ENCODE measurements at regions not wholly inside any gene's neighbourhood (a gene's known extent, or its start where the extent isn't known, plus 50 kb on each side); places are given as distances from the start of the nearest gene placed in this dataset.

GRCh38 chr6:9056556-9056955 is 621.2 kb upstream of the SLC35B3 start:
- H3K79me1 ChIP-seq (ENCODE audit: low read depth in 1 of 2, low read length in 2 of 2), result no peaks in the 10 kb centered on the region
- ChIA-PET POLR2A (ENCODE audit: unreplicated experiment) (no interaction called here), CTCF (no interaction called here)
- no peak overlapping the region for H3K27ac ChIP-seq (ENCODE audit: insufficient read depth, low read length)
- H3K4ac ChIP-seq (ENCODE audit: low read depth, low read length), result no peak overlapping the region
- no peak overlapping the region for H3K23ac ChIP-seq (ENCODE audit: low read depth, low read length)
- no peak overlapping the region for H3K4me2 ChIP-seq (ENCODE audit: low read depth, low read length)
- no peak overlapping the region for H4K91ac ChIP-seq (ENCODE audit: insufficient read depth, low read depth, low read length)
- H3K18ac ChIP-seq (ENCODE audit: low read depth, low read length), result no peak overlapping the region
- DNase-seq (no peak), ATAC-seq (ENCODE audit: low read depth) (no peak)
- in situ Hi-C loops (cut with MboI; ENCODE audit: low sequenced_read_pairs) (no loop called here), intact Hi-C loops (cut with micrococcal nuclease) (no loop called here), dilution Hi-C loops (cut with HindIII; ENCODE audit: low sequenced_read_pairs, unreplicated experiment) (no loop called here)
- H3K9ac ChIP-seq (ENCODE audit: low read depth, low read length), result no peak overlapping the region
- no peak overlapping the region for H2BK5ac ChIP-seq (ENCODE audit: low read depth, low read length, poor library complexity, severe bottlenecking)
- no TSS peak for BruUV-seq (replicated peaks)
- no peak overlapping the region for H4K8ac ChIP-seq (ENCODE audit: low read depth in 2 of 2, low read length in 2 of 2)
- no peak overlapping the region for H3K14ac ChIP-seq (replicated peaks; ENCODE audit: low read depth, low read length)
- H3K4me3 ChIP-seq (ENCODE audit: insufficient read depth, low read depth, low read length), result no peak overlapping the region
- H2AK5ac ChIP-seq (ENCODE audit: low read depth, low read length), result no peak overlapping the region
- H3K4me1 ChIP-seq (ENCODE audit: control insufficient read depth, insufficient read depth, low read length), result no peaks in the 10 kb centered on the region
- WGBS, 2 experiments (ENCODE audit: extremely low coverage in 2 of 2, insufficient read length in 1 of 2), result no CpG with 5 or more reads among the region's 2 CpGs
- no peak overlapping the region for H4K5ac ChIP-seq (ENCODE audit: low read depth, low read length)
- no peak overlapping the region for H2BK15ac ChIP-seq (ENCODE audit: low read depth, low read length)
- H3K9me3 ChIP-seq (ENCODE audit: control insufficient read depth, insufficient read depth, low read length), result no peaks in the 10 kb centered on the region
- H2BK20ac ChIP-seq (ENCODE audit: low read depth, low read length), result no peak overlapping the region
- no peak overlapping the region for H2BK120ac ChIP-seq (ENCODE audit: low read depth, low read length)
- H2AFZ ChIP-seq (replicated peaks; ENCODE audit: low read length, poor library complexity), result no peak overlapping the region
- H3K9me1 ChIP-seq (ENCODE audit: insufficient read depth, low read length), result no peaks in the 10 kb centered on the region
- no peak overlapping the region for H3K56ac ChIP-seq (ENCODE audit: extremely low read depth, insufficient read depth, low read length)
- no peaks in the 10 kb centered on the region for H4K20me1 ChIP-seq (ENCODE audit: insufficient read depth, low read length)
- no peaks in the 10 kb centered on the region for H3K27me3 ChIP-seq (ENCODE audit: control insufficient read depth, insufficient read depth, low read length)
- TF ChIP-seq MAZ (IDR thresholded peaks at IDR 0.05; ENCODE audit: borderline replicate concordance, low read depth, low read length) (no peak), RFX5 (IDR thresholded peaks at IDR 0.05; ENCODE audit: low read depth, low read length) (no peak), BHLHE40 (IDR thresholded peaks at IDR 0.05; ENCODE audit: low read depth, low read length) (no peak), FOS (IDR thresholded peaks at IDR 0.05; ENCODE audit: low read depth, low read length) (no peak), MAFK (IDR thresholded peaks at IDR 0.05; ENCODE audit: low read depth, low read length) (no peak), RCOR1 (IDR thresholded peaks at IDR 0.05; ENCODE audit: insufficient replicate concordance, low read length) (no peak)
- H3K36me3 ChIP-seq (ENCODE audit: control insufficient read depth, insufficient read depth, low read length), result no peaks in the 10 kb centered on the region
- H2AK9ac ChIP-seq (replicated peaks; ENCODE audit: low read depth, low read length, poor library complexity), result no peak overlapping the region
